Ammon's horn (tissue), 1 donor: ENCODE measurements at regions not wholly inside any gene's neighbourhood (a gene's known extent, or its start where the extent isn't known, plus 50 kb on each side); places are given as distances from the start of the nearest gene placed in this dataset.

ENCODE experiments used
- DNase-seq: peaks from one replicate; pipeline ENCODE4 v3.0.0-alpha.2; 2016; ENCODE audit warnings: low spot score

GRCh38 chr1:4529446-4530165 is 124.8 kb upstream of the AJAP1 start:
- DNase-seq: no peak

DNA sequence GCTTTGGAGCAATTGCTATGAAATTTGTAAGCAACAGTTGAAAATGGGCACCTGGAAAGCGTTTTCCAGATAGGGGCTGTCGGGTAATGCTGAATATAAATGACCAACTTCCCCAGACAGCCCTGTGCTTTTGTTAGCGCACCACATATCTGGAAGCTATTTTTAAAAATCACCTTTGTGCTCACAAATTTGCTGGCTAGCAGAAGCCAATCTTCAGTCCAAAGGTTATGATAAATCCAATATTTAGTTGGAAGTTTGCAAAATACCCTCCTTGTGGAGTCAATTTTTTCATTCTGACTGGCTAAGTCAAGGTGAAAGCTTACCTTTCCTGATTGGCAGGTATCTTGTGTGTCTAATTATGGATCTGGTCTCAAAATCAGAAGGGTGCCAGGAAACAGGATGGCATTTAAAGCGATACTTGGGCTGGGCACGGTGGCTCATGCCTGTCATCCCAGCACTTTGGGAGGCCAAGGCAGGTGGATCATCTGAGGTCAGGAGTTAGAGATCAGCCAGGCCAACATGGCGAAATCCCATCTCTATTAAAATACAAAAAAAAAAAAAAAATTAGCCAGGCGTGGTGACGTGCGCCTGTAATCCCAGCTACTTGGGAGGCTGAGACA is 124.1 kb upstream of the AJAP1 start:
- DNase-seq: no peak

GRCh38 chr1:4531842-4532241 is 122.6 kb upstream of the AJAP1 start:
- no peak for DNase-seq

- DNase-seq: no peak
Observed at GRCh38 chr1:4532656-4533055, 121.8 kb upstream of the AJAP1 start.

- no peak for DNase-seq
Observed at GRCh38 chr1:4546911-4547310, 107.5 kb upstream of the AJAP1 start.

- DNase-seq: no peak
Observed at GRCh38 chr1:4549930-4550329, 104.5 kb upstream of the AJAP1 start.

GRCh38 chr1:4550941-4551340 is 103.5 kb upstream of the AJAP1 start:
- DNase-seq: no peak

DNA sequence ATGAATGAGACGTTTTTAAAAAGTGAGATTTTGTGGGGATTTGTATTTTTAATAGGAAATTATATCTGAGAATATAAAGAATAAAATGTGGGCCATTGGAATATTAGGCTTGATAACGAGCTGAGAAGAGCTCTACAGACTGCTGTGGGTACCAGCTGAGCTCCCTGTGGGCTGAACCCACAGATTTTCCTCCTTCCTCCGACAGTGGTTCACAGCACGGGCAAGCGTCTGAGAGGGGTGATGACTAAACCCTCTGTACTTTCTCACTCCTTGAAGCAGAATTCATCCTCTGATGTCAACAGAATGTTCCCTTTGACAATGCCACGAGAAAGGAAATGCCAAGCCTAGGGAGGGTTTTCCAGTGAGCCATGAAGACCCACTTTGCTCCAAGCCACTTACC is 102.7 kb upstream of the AJAP1 start:
- DNase-seq: no peak

DNA sequence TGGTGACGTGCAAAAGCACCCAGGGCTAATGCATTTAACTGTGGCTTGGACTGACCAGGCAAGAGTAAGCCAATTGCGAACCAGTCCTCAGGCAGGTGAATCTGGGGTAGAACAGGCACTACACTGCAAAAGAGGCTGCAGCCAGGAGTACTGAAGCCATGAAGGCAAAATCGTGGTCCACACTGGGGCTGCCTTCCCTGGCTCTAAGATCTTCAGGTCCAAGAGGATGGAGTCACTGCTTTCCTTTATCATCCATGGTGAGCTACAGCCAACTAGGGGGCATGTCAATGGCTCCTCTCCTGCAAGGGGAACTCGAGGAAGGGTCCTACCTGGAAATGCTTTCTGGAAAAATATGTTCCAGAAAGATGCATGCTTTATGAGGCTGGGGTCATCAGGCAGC is 100.6 kb upstream of the AJAP1 start:
- DNase-seq: no peak

DNA sequence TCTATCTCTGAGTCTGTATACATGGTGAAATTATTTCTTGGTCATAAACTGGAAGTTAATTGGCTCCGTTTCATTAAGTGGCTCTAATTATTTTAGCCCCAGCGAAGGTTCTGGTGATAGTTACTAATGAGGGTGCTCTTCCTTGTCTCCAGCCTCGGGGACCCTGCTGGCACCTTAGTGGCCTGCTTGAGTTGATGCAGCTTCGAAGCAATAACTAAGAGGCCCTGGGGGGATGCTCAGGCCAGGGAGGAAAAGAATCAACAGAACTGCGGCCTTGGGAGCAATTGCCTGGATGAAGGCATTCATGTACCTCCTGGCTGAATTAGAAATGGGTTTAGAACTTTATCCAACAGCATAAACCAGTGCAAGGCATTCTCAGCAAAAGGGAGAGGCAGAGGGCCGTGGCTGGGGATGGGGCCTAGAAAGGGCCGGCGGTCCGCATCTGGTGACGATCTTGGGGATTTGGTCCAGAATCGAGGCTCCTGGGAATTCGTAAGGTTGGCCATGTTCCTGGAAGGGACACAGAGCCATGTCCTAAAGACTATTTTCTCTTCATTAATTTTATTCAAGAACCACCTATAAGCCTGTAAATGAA is 100.0 kb upstream of the AJAP1 start:
- no peak for DNase-seq

DNA sequence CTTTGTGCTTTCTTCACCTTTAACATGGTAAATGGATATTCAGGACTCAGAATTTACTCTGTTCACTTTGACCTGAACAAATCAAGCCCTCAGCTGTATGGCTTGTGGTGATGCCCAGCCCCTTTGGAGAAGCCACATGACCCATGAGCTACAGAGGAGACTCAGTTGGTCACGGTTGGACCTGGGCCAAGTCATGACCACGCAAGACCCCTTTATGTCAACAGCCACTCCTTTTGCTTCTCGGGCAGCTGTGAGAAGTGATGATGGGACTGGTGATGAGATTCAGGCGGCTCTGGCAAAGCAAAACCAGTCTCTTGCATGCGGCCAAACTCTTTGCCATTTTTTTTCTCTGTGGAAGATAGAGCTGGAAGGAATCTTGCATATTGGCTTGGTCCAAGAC is 96.5 kb upstream of the AJAP1 start:
- no peak for DNase-seq

DNA sequence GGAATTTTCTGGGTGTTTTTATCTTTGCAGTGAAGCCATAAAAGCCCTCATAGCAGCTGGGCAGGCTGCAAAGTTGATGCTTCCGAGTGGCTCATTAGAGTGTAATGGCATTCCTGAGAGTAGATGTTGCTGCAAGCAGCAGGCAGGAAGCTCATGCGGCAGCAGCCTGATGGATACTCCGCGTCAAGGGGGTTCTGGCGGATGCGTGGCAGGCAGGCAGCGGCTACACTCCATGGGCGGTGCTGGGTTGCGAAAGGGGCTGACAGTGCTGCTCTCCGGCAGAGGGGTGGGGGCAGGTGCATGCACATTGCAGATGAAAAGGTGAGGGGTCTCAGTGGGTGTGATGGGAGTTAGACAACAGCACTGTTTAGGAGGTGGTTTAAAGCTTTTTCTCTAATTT is 93.2 kb upstream of the AJAP1 start:
- no peak for DNase-seq

DNA sequence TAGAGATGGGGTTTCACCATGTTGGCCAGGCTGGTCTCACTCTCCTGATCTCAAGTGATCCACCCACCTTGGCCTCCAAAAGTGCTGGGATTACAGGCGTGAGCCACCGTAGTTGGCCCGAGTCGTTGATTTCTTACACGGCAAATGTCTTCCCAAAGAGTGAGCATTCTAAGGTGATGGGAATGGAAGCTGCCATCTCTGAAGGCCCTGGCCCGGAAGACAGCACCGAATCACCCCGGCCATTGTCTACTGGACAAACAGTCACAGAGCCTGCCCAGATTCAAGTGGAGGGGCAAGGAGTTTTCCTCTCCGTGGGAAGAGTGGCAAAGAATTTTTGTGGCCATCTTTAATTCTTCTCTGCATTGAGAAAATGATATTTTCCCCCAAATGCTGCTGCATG is 92.1 kb upstream of the AJAP1 start:
- DNase-seq: no peak

DNA sequence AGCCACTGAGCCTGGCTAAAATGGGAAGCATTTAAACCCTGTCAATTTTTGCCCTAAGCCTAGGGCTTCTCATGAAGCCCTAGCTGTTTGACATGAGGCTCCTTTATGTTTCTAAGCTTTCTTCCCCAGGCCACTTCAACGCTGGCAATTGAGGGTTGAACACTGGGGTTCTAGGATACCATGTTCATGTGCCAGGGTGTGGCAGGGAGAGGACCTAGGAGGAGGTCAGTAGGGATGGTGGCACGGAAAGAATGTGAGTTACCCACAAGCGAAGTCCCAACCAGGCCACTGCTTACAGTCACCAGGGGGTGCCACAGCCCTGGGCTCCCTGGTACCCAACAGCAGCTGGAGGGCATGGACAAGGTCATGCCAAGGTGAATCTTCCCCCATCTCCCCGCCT is 90.8 kb upstream of the AJAP1 start:
- no peak for DNase-seq

GRCh38 chr1:4564051-4564450 is 90.4 kb upstream of the AJAP1 start:
- DNase-seq: no peak

DNA sequence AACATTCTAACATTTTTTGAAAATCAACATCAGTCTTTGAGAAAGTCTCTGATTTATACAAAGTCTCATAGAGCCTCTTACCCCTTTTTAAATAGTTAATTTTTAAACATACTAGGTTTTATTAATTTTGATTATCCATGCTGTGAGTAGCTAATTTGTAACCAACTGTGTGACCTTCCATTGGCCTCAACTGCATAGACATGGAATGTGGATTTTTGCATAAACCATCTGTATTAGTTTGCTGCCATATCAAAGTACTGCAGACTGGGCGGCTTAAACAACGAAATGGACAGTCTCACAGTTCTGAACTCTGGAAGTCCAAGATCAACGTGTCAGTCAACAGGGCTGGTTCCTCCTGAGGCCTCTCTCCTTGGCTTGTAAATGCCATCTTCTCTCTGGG is 89.2 kb upstream of the AJAP1 start:
- no peak for DNase-seq

- no peak for DNase-seq
Observed at GRCh38 chr1:4565801-4566449, 88.5 kb upstream of the AJAP1 start.

GRCh38 chr1:4571263-4571662 is 83.1 kb upstream of the AJAP1 start:
- no peak for DNase-seq

GRCh38 chr1:4573526-4573925 is 80.9 kb upstream of the AJAP1 start:
- DNase-seq: no peak

DNA sequence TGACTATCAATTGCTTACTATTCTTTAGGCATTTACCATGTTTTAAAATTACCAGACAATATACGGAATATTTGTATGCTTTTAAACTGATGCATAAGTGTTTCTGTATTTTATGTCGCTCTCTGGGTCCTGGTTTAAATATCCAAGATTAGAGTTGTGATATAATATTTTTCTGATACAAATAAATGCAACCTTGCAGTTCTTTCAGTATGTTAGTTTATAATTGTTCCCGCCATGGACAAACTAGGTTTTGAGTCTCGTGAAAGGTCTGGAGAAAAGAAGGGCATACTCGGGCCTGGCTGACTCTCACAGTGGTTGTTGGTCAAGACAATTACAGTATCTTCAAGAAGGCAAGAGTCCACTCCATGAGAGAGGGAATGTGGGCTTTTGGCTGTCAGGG is 72.6 kb upstream of the AJAP1 start:
- DNase-seq: no peak

DNA sequence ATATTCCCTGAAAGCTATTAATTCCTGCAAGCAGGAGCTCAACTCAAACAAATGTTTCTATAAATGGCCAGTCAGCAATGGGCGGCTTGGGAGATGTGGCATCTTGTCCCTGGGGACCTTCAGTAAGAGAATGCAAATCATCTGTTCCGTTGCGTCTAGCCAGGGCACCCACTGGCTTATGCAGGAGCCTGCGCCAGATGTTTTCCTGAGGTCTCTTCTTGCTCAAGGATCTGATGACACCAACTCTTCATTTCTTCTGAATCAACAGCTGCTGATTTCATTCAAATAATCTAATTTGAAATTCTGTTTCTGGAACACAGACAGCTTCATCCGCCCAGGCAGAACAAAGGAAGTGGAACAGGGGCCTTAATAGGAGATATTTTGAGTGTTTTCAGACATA is 70.0 kb upstream of the AJAP1 start:
- no peak for DNase-seq

- no peak for DNase-seq
Observed at GRCh38 chr1:4585216-4585615, 69.2 kb upstream of the AJAP1 start.

- DNase-seq: no peak
Observed at GRCh38 chr1:4585705-4586104, 68.7 kb upstream of the AJAP1 start.
